HepG2 (cell line): ENCODE measurements at regions not wholly inside any gene's neighbourhood (a gene's known extent, or its start where the extent isn't known, plus 50 kb on each side); places are given as distances from the start of the nearest gene placed in this dataset.

ENCODE experiments used
- ATAC-seq: fragments of 200-7000 bp; cut with Tn5 transposase; 3 replicates; pipeline ENCODE4 v1.9.1; 2020; ENCODE audit warnings: mild to moderate bottlenecking, moderate library complexity
- BruUV-seq: library from RNA; stranded (reverse); fragments of 400-500 nt; replicated peaks from 2 replicates; lab custom pipeline; 2021; lab: Mats Ljungman, UMichigan
- CTCF ChIA-PET: fragments of 300-600 bp; formaldehyde crosslinking; extraction: SDS; loops from one replicate; lab custom pipeline; 2021; ENCODE audit warnings: low total read pairs, inconsistent platforms, low intra/inter-chr PET ratio; lab: Yijun Ruan, JAX
- POLR2A ChIA-PET: fragments of 350-600 bp; sonication (Branson Sonifier 250); formaldehyde crosslinking; loops from one replicate; lab custom pipeline; 2020; ENCODE audit warnings: antibody characterized with exemption, inconsistent platforms; lab: Yijun Ruan, JAX
- DNase-seq: peaks from one replicate; pipeline ENCODE4 v3.0.0-alpha.2; 2015; ENCODE audit warnings: low spot score
- FAIRE-seq: peaks from 3 replicates; lab custom pipeline; 2011; peaks lifted over from hg19 to GRCh38; lab: Jason Lieb, UNC
- H2AFZ ChIP-seq: one replicate; pipeline ENCODE4 v1.6.1; 2011; ENCODE audit warnings: low read length, inconsistent platforms
- H3K27ac ChIP-seq: fragments of 300-600 bp; 3 replicates; pipeline ENCODE4 v1.8.0; 2011; ENCODE audit warnings: mixed run types, mild to moderate bottlenecking, mixed read lengths, low read length, inconsistent platforms; ENCODE audit not compliant: insufficient read depth; ENCODE audit errors: extremely low read length
- H3K27me3 ChIP-seq, 2 experiments: fragments of 200-600 bp in 1 of 2; 2 replicates in 1 of 2; 3 replicates in 1 of 2; pipeline versions ENCODE4 v1.6.0 to v1.8.0; 2011; ENCODE audit warnings: low read length in 2 of 2, mild to moderate bottlenecking in 2 of 2, moderate library complexity in 2 of 2, inconsistent platforms in 1 of 2; ENCODE audit not compliant: insufficient read depth in 2 of 2, control insufficient read depth in 1 of 2
- H3K36me3 ChIP-seq, 2 experiments: fragments of 200-600 bp in 1 of 2; replicated peaks in 1 of 2; 2 replicates in 1 of 2; 3 replicates in 1 of 2; pipeline versions ENCODE4 v1.5.1 to v1.8.0; 2011; ENCODE audit warnings: low read length in 2 of 2, inconsistent platforms in 1 of 2; ENCODE audit not compliant: insufficient read depth in 2 of 2, control insufficient read depth in 1 of 2
- H3K4me1 ChIP-seq: 2 replicates; pipeline ENCODE4 v1.5.1; 2012; ENCODE audit warnings: low read length, inconsistent platforms; ENCODE audit not compliant: insufficient read depth
- H3K4me2 ChIP-seq: 2 replicates; pipeline ENCODE4 v1.6.0; 2011; ENCODE audit warnings: low read depth, low read length, inconsistent platforms
- H3K4me3 ChIP-seq, 3 experiments: fragments of 200-600 bp in 1 of 3; sonication (generic), shearing (Covaris generic) in 1 of 3; replicated peaks in 1 of 3; 2 replicates each; pipeline ENCODE4 v1.5.1; 2011 to 2016; ENCODE audit warnings: low read length in 3 of 3, inconsistent platforms in 2 of 3, low read depth in 2 of 3, mild to moderate bottlenecking in 2 of 3, control low read depth in 1 of 3, mixed read lengths in 1 of 3; ENCODE audit not compliant: insufficient read depth in 1 of 3
- H3K79me2 ChIP-seq: one replicate; pipeline ENCODE4 v1.6.1; 2011; ENCODE audit warnings: low read length, inconsistent platforms; ENCODE audit not compliant: insufficient read depth
- H3K9ac ChIP-seq: 2 replicates; pipeline ENCODE4 v1.6.0; 2011; ENCODE audit warnings: mild to moderate bottlenecking, low read depth, low read length, inconsistent platforms; ENCODE audit not compliant: insufficient read depth
- H3K9me3 ChIP-seq: 2 replicates; pipeline ENCODE4 v1.5.1; 2012; ENCODE audit warnings: mild to moderate bottlenecking, low read length
- H4K20me1 ChIP-seq: 2 replicates; pipeline ENCODE4 v1.6.0; 2011; ENCODE audit warnings: inconsistent platforms, mild to moderate bottlenecking, low read length, moderate library complexity; ENCODE audit not compliant: insufficient read depth
- MED8 ChIP-seq: sonication (generic); formaldehyde crosslinking; IDR thresholded peaks from 2 replicates; pipeline ENCODE4 v1.8.1; 2023; ENCODE audit warnings: mild to moderate bottlenecking, missing genetic modification reagents; ENCODE audit not compliant: insufficient replicate concordance
- ZNF720 ChIP-seq: sonication (generic); formaldehyde crosslinking; IDR thresholded peaks from 2 replicates; pipeline ENCODE4 v1.4.0; 2020; ENCODE audit warnings: missing genetic modification reagents
- ZNF891 ChIP-seq: sonication (generic); formaldehyde crosslinking; IDR thresholded peaks from 2 replicates; pipeline ENCODE4 v1.5.0; 2020; ENCODE audit warnings: mild to moderate bottlenecking, missing genetic modification reagents
- ZSCAN22 ChIP-seq: sonication (generic); formaldehyde crosslinking; IDR thresholded peaks from 2 replicates; pipeline ENCODE4 v1.4.0; 2020; ENCODE audit warnings: mild to moderate bottlenecking, missing genetic modification reagents
- WGBS: methylation state at CpG from one replicate; pipeline ENCODE4 v1.1.6; 2017; ENCODE audit warnings: low lambda C conversion rate; 5-methylcytosine and 5-hydroxymethylcytosine counted together
- in situ Hi-C: cut with HindIII; loops from 2 replicates; pipeline ENCODE4 v1.10.0; 2017; ENCODE audit warnings: low pct_unique_long_range_greater_than_20kb; ENCODE audit not compliant: extremely low pct_ligation_motif_present
- intact Hi-C: fragments of 100-400 bp; cut with micrococcal nuclease; formaldehyde crosslinking; loops from one replicate; pipeline ENCODE4 v1.10.0; 2022; ENCODE audit not compliant: unreplicated experiment
- TF ChIP-seq, protein P1 (sequence below): sonication (generic); formaldehyde crosslinking; IDR thresholded peaks from 2 replicates; pipeline ENCODE4 v1.5.0; 2020; ENCODE audit warnings: mild to moderate bottlenecking, missing genetic modification reagents, borderline replicate concordance

- H3K4me2 ChIP-seq, result no peak overlapping the region
- H3K27ac ChIP-seq, result no peak overlapping the region
- H3K36me3 ChIP-seq, result no peaks in the 10 kb centered on the region
- POLR2A ChIA-PET, result no interaction called here
- H3K4me3 ChIP-seq, result no peak overlapping the region
- whole genome bisulfite sequencing, result 38% methylated on average over 1 of the region's 3 CpGs
- ATAC-seq, result no peak
- in situ Hi-C loops, result no loop called here
- H3K79me2 ChIP-seq, result no peaks in the 10 kb centered on the region
- H3K4me1 ChIP-seq, result peaks cover 16% of the 10 kb centered on the region
- no peak overlapping the region for H3K9ac ChIP-seq
- BruUV-seq, result no TSS peak
- no peak for FAIRE-seq
- intact Hi-C loops, result no loop called here
- H4K20me1 ChIP-seq, result no peaks in the 10 kb centered on the region
- H3K27me3 ChIP-seq, result no peaks in the 10 kb centered on the region; a peak in 1 of 5 replicates
- no peak overlapping the region for H2AFZ ChIP-seq
- CTCF ChIA-PET, result no interaction called here
- DNase-seq, result no peak
- H3K9me3 ChIP-seq, result no peaks in the 10 kb centered on the region
- no peak for TF ChIP-seq ZSCAN22 (CRISPR knock-in tag)
- TF ChIP-seq, protein P1, sequence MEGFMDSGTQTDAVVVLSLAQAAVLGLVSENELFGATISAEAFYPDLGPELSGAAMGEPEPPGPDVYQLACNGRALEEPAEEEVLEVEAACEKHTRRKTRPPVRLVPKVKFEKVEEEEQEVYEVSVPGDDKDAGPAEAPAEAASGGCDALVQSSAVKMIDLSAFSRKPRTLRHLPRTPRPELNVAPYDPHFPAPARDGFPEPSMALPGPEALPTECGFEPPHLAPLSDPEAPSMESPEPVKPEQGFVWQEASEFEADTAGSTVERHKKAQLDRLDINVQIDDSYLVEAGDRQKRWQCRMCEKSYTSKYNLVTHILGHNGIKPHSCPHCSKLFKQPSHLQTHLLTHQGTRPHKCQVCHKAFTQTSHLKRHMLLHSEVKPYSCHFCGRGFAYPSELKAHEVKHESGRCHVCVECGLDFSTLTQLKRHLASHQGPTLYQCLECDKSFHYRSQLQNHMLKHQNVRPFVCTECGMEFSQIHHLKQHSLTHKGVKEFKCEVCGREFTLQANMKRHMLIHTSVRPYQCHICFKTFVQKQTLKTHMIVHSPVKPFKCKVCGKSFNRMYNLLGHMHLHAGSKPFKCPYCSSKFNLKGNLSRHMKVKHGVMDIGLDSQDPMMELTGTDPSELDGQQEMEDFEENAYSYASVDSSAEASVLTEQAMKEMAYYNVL (CRISPR knock-in tag), result no peak
- no peak for TF ChIP-seq ZNF891 (CRISPR knock-in tag)
- no peak for TF ChIP-seq MED8 (CRISPR knock-in tag)
- no peak for TF ChIP-seq ZNF720 (CRISPR knock-in tag)
These were observed 59.7 kb upstream of the UBL3 start for GRCh38 chr13:29909975-29910674.
